Left lobe of liver (tissue), 2 donors: ENCODE measurements at regions not wholly inside any gene's neighbourhood (a gene's known extent, or its start where the extent isn't known, plus 50 kb on each side); places are given as distances from the start of the nearest gene placed in this dataset.
"Not testable (repeated sequence)": the region's sequence is repeated elsewhere in the genome, so short reads cannot be mapped to it uniquely, and the experiment has no call there.

Experiments used
- ATAC-seq: fragments of 200-7000 bp; cut with Tn5 transposase; one replicate; pipeline ENCODE4 v1.9.1; 2020; ENCODE audit warnings: mild to moderate bottlenecking, moderate library complexity
- DNase-seq: peaks from one replicate; pipeline ENCODE4 v3.0.0-alpha.2; 2020; ENCODE audit warnings: low spot score
- donor health status: DM: no; HTN: no; CAD: no; lungs with moderate emphysema.
- donor health status: DM: no; HTN: yes; CAD: no.

GRCh38 chr2:2472044-2472443 is 141.0 kb upstream of the MYT1L start:
- no peak for ATAC-seq
- no peak for DNase-seq

GRCh38 chr2:2466534-2466933 is 135.5 kb upstream of the MYT1L start:
- no peak for DNase-seq
- no peak for ATAC-seq

- no peak for DNase-seq
- no peak for ATAC-seq
Measured at GRCh38 chr2:2464643-2465042, 133.6 kb upstream of the MYT1L start.

- ATAC-seq (no peak), DNase-seq (no peak)
Measured at GRCh38 chr2:2464094-2464493, 133.0 kb upstream of the MYT1L start.

- DNase-seq = no peak
- no peak for ATAC-seq
Measured at GRCh38 chr2:2456721-2457120, 125.6 kb upstream of the MYT1L start.

GRCh38 chr2:2455151-2455550 is 124.1 kb upstream of the MYT1L start:
- no peak for DNase-seq
- no peak for ATAC-seq

- no peak for ATAC-seq
- DNase-seq = no peak
Measured at GRCh38 chr2:2452961-2453360, 121.9 kb upstream of the MYT1L start.

GRCh38 chr2:2451275-2451674 is 120.2 kb upstream of the MYT1L start:
- DNase-seq, ATAC-seq: not testable (repeated sequence)

- ATAC-seq (no peak), DNase-seq (no peak)
Measured at GRCh38 chr2:2448178-2448577, 117.1 kb upstream of the MYT1L start.

- DNase-seq (no peak), ATAC-seq (no peak)
Measured at GRCh38 chr2:2422621-2423020, 91.5 kb upstream of the MYT1L start.

- ATAC-seq (no peak), DNase-seq (no peak)
Measured at GRCh38 chr2:2413525-2413924, 82.5 kb upstream of the MYT1L start.

GRCh38 chr2:2410987-2411386 is 79.9 kb upstream of the MYT1L start:
- DNase-seq (no peak), ATAC-seq (no peak)

- ATAC-seq (no peak), DNase-seq (no peak)
Measured at GRCh38 chr2:2409481-2409880, 78.4 kb upstream of the MYT1L start.

GRCh38 chr2:2405780-2406179 is 74.7 kb upstream of the MYT1L start:
- ATAC-seq (no peak), DNase-seq (no peak)

GRCh38 chr2:2400286-2401038 is 69.4 kb upstream of the MYT1L start:
- no peak for ATAC-seq
- DNase-seq = no peak

GRCh38 chr2:2399396-2399795 is 68.3 kb upstream of the MYT1L start:
- ATAC-seq (no peak), DNase-seq (no peak)

GRCh38 chr2:2392332-2392731 is 61.3 kb upstream of the MYT1L start:
- no peak for DNase-seq
- no peak for ATAC-seq

GRCh38 chr2:2389215-2389614 is 58.1 kb upstream of the MYT1L start:
- ATAC-seq = no peak
- no peak for DNase-seq
